Smooth muscle cell (in vitro differentiated cells): ENCODE measurements at regions not wholly inside any gene's neighbourhood (a gene's known extent, or its start where the extent isn't known, plus 50 kb on each side); places are given as distances from the start of the nearest gene placed in this dataset.

Source experiments
- DNase-seq: peaks from one replicate; lab custom pipeline; 2025; ENCODE audit not compliant: unreplicated experiment; lab: John Stamatoyannopoulos, UW
- H2AFZ ChIP-seq: fragments of 200-600 bp; sonication (generic); 2 replicates; pipeline ENCODE4 v1.6.0; 2016; ENCODE audit warnings: antibody characterized with exemption, low read depth, mild to moderate bottlenecking
- H3F3A ChIP-seq: fragments of 200-600 bp; sonication (generic); 2 replicates; pipeline ENCODE4 v1.6.0; 2017; ENCODE audit warnings: antibody characterized with exemption, low read depth
- H3K27ac ChIP-seq: fragments of 200-600 bp; sonication (generic); 2 replicates; pipeline ENCODE4 v1.5.1; 2016; ENCODE audit warnings: low read depth, mild to moderate bottlenecking
- H3K27me3 ChIP-seq: fragments of 200-600 bp; sonication (generic); 2 replicates; pipeline ENCODE4 v1.6.1; 2016; ENCODE audit warnings: low read depth, mild to moderate bottlenecking
- H3K36me3 ChIP-seq: fragments of 200-600 bp; sonication (generic); 2 replicates; pipeline ENCODE4 v1.5.1; 2016; ENCODE audit warnings: low read depth
- H3K4me1 ChIP-seq: fragments of 200-600 bp; sonication (generic); 2 replicates; pipeline ENCODE4 v1.5.1; 2016; ENCODE audit warnings: low read depth
- H3K4me2 ChIP-seq: fragments of 200-600 bp; sonication (generic); 2 replicates; pipeline ENCODE4 v1.6.0; 2016; ENCODE audit warnings: mild to moderate bottlenecking
- H3K4me3 ChIP-seq: fragments of 200-600 bp; sonication (generic); 2 replicates; pipeline ENCODE4 v1.5.1; 2016; ENCODE audit warnings: mild to moderate bottlenecking
- H3K79me2 ChIP-seq: fragments of 200-600 bp; sonication (generic); 2 replicates; pipeline ENCODE4 v1.6.0; 2016; ENCODE audit warnings: low read depth, mild to moderate bottlenecking
- H3K9ac ChIP-seq: fragments of 200-600 bp; sonication (generic); 2 replicates; pipeline ENCODE4 v1.6.0; 2016; ENCODE audit warnings: low read depth
- H3K9me3 ChIP-seq: fragments of 200-600 bp; sonication (generic); replicated peaks from 2 replicates; pipeline ENCODE4 v1.5.1; 2016; ENCODE audit warnings: low read depth
- H4K20me1 ChIP-seq: fragments of 200-600 bp; sonication (generic); 2 replicates; pipeline ENCODE4 v1.6.0; 2016; ENCODE audit warnings: low read depth
- WGBS: methylation state at CpG from one replicate; pipeline ENCODE4 v1.1.7; 2016; ENCODE audit warnings: low lambda C conversion rate; 5-methylcytosine and 5-hydroxymethylcytosine counted together
- TF ChIP-seq, protein P1 (sequence below): fragments of 200-600 bp; sonication (generic); IDR thresholded peaks from 2 replicates; pipeline ENCODE4 v1.5.1; 2017; ENCODE audit warnings: borderline replicate concordance, mild to moderate bottlenecking, antibody characterized with exemption; ENCODE audit not compliant: insufficient read depth, poor library complexity, severe bottlenecking

DNA sequence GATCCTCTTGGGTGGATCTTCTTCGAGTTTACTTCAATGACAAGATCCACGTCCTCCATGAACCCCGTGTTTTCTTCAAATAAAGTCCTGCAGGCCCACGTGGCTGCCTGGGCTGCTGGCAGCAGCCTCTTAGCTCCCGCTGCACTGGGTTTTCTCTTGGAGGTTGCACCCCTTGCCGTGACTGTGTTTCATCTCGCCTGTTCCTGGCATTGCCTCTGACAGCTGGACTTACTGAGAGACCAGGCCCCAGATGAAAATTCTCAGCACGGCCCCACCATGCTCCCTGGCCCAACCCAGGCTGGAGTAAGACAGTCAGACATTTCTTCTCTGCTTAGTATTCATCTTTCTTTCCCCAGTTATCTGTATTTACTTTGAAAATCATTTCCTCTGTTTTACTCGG, 274.8 kb upstream of the RUNX1 start:
- peak overlapping the region; percentile 69 for H3K4me2 ChIP-seq
- no peak overlapping the region for H3K4me3 ChIP-seq
- WGBS: 25% methylated on average over 9 of the region's 9 CpGs
- H3K4me1 ChIP-seq: peaks cover 17% of the 10 kb centered on the region
- H2AFZ ChIP-seq: peak overlapping the region; percentile 72
- DNase-seq: no peak
- peak overlapping the region; percentile 95 for H3K27ac ChIP-seq
- H3K27me3 ChIP-seq: no peaks in the 10 kb centered on the region
- H3K9me3 ChIP-seq: no peaks in the 10 kb centered on the region
- peak overlapping the region; percentile 79 for H3K9ac ChIP-seq
- no peaks in the 10 kb centered on the region for H3K36me3 ChIP-seq
- H3F3A ChIP-seq: peaks cover 16% of the 10 kb centered on the region
- TF ChIP-seq, protein P1, sequence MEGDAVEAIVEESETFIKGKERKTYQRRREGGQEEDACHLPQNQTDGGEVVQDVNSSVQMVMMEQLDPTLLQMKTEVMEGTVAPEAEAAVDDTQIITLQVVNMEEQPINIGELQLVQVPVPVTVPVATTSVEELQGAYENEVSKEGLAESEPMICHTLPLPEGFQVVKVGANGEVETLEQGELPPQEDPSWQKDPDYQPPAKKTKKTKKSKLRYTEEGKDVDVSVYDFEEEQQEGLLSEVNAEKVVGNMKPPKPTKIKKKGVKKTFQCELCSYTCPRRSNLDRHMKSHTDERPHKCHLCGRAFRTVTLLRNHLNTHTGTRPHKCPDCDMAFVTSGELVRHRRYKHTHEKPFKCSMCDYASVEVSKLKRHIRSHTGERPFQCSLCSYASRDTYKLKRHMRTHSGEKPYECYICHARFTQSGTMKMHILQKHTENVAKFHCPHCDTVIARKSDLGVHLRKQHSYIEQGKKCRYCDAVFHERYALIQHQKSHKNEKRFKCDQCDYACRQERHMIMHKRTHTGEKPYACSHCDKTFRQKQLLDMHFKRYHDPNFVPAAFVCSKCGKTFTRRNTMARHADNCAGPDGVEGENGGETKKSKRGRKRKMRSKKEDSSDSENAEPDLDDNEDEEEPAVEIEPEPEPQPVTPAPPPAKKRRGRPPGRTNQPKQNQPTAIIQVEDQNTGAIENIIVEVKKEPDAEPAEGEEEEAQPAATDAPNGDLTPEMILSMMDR: no peak
- no peaks in the 10 kb centered on the region for H3K79me2 ChIP-seq
- no peaks in the 10 kb centered on the region for H4K20me1 ChIP-seq

DNA sequence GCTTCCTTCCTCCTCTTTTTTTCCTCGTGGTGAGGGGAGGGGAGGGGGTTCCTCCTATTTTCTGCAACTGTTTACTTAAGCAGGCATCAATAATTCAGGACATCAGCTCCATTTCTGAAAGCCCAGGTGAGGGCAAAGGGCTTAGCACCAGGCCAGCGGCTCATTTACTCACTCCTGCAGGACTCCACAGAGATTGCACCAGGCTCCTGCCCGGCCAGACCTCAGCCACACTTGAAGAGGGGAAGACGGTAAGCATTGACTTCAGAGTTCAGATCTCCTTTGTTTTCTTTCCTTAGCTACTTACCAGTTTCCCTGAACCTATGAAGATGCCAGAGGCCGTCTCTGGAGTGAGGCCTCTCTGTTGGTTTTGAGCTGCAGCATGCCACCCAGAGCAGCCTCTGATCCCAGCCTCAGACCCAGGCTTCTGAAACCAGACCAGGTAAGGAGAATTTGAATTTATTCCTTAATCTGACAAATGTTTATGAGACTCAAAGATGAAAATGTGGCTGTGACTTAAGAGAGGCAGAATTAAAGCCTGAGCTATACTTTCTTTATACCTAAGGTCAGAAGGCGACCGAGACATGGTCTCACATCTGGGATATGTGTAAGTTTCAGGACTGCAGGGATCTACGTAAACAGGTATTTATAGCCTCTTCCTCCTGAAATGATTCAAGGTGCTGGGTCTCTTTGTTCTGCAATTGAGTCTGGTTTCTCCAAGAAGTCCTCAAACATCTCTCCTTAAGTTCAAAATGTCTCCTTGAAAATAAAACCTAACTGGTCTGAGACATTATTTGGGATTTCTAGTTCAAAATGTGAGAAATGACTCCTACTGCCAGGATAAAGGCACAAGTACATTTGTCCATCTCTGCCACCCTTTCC, 272.5 kb upstream of the RUNX1 start:
- H4K20me1 ChIP-seq: no peaks in the 10 kb centered on the region
- H3F3A ChIP-seq: peaks cover 16% of the 10 kb centered on the region
- H3K4me3 ChIP-seq: no peak overlapping the region
- no peak overlapping the region for H3K27ac ChIP-seq
- no peak overlapping the region for H3K9ac ChIP-seq
- H3K9me3 ChIP-seq: no peaks in the 10 kb centered on the region
- no peak overlapping the region for H3K4me2 ChIP-seq
- no peaks in the 10 kb centered on the region for H3K79me2 ChIP-seq
- peaks cover 20% of the 10 kb centered on the region for H3K4me1 ChIP-seq
- DNase-seq: no peak
- no peaks in the 10 kb centered on the region for H3K27me3 ChIP-seq
- no peak overlapping the region for H2AFZ ChIP-seq
- no peaks in the 10 kb centered on the region for H3K36me3 ChIP-seq
- WGBS: 84% methylated on average over 8 of the region's 8 CpGs
- TF ChIP-seq, protein P1: no peak

DNA sequence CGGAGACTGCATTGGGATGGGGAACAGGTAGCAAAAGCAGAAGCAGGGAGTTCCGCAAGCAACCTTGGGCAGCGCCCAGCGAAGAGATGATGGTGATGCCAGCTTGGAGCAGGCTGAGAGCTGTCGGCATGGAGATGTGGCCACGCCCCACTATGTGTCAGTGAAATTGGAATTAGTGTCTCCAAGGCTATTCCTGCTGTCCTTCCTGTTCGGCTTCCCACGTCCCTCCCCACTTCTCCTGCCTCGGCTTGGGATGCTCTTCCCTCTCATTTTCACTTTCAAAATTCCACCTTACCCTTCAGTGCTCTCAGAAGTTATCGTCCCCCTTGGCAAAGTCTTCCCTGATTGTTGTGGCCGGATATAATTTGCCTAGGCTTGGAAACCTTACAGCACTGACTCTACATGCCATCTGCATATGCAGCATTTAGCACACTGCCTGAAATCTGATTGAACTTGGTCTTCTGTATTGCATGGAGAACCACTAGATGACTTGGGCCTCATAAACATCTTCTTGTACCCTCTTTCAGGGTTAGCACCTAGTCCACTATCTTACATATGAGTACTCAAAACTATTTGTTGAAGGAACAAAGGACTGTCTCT, 270.7 kb upstream of the RUNX1 start:
- Histone ChIP-seq H4K20me1 (no peaks in the 10 kb centered on the region), H3K4me2 (no peak overlapping the region), H3K4me3 (no peak overlapping the region), H3K4me1 (peaks cover 14% of the 10 kb centered on the region), H2AFZ (no peak overlapping the region), H3K36me3 (no peaks in the 10 kb centered on the region), H3K27ac (no peak overlapping the region), H3K9me3 (no peaks in the 10 kb centered on the region), H3K79me2 (no peaks in the 10 kb centered on the region), H3F3A (peaks cover 18% of the 10 kb centered on the region), H3K9ac (no peak overlapping the region), H3K27me3 (no peaks in the 10 kb centered on the region)
- 95% methylated on average over 11 of the region's 11 CpGs for WGBS
- TF ChIP-seq, protein P1: no peak
- DNase-seq: no peak

DNA sequence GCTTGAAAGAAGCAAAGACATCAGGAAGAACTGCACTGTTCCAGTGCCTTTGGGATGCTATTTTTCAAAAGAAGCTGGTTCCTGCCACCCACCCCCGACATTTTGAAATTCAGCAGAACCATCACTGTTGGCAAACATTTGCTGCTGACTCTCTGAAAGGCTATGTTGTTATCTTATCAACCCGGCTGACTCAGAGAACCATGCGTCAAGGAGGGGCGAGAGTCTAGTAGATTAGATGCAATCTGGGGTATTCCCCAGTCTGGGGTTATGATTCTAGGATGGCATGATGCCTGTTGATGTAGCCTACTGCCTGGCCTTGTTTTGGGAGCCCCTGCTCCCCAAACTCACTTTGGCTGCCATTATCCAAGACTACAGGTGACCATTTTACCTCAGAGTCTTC, 267.8 kb upstream of the RUNX1 start:
- H3K9ac ChIP-seq: peak overlapping the region; percentile 55
- no peaks in the 10 kb centered on the region for H3K79me2 ChIP-seq
- H3K4me3 ChIP-seq: no peak overlapping the region
- H3K4me1 ChIP-seq: peaks cover 7% of the 10 kb centered on the region
- no peaks in the 10 kb centered on the region for H3K9me3 ChIP-seq
- peak overlapping the region; percentile 69 for H3K4me2 ChIP-seq
- no peaks in the 10 kb centered on the region for H4K20me1 ChIP-seq
- no peak for DNase-seq
- peaks cover 7% of the 10 kb centered on the region for H3F3A ChIP-seq
- TF ChIP-seq, protein P1: no peak
- H3K27me3 ChIP-seq: no peaks in the 10 kb centered on the region
- H3K27ac ChIP-seq: peak overlapping the region; percentile 89
- 16% methylated on average over 4 of the region's 4 CpGs for WGBS
- H3K36me3 ChIP-seq: no peaks in the 10 kb centered on the region
- H2AFZ ChIP-seq: peak overlapping the region; percentile 34
